Nephron (organoid): ENCODE measurements at regions not wholly inside any gene's neighbourhood (a gene's known extent, or its start where the extent isn't known, plus 50 kb on each side); places are given as distances from the start of the nearest gene placed in this dataset.
A peak's percentile ranks its signal among the peaks of the same experiment; 100 is the strongest.

ENCODE experiments used
- H3K27ac Mint-ChIP-seq, 3 experiments: 2 replicates each; pipeline ENCODE4 v1.8.0; 2020; ENCODE audit warnings: mixed read lengths in 3 of 3, mild to moderate bottlenecking in 2 of 3, moderate library complexity in 1 of 3
- H3K27me3 Mint-ChIP-seq: 2 replicates; pipeline ENCODE4 v1.8.0; 2021; ENCODE audit warnings: low read depth, mild to moderate bottlenecking, moderate library complexity, mixed read lengths
- H3K36me3 Mint-ChIP-seq: 2 replicates; pipeline ENCODE4 v1.8.0; 2020; ENCODE audit warnings: low read depth, mixed read lengths
- H3K4me1 Mint-ChIP-seq: 2 replicates; pipeline ENCODE4 v1.8.0; 2020; ENCODE audit warnings: mixed read lengths
- H3K4me3 Mint-ChIP-seq, 3 experiments: 2 replicates each; pipeline ENCODE4 v1.8.0; 2020; ENCODE audit warnings: mild to moderate bottlenecking in 3 of 3, mixed read lengths in 3 of 3, moderate library complexity in 2 of 3
- H3K9me3 Mint-ChIP-seq: 2 replicates; pipeline ENCODE4 v1.8.0; 2020; ENCODE audit warnings: mixed read lengths
- TF ChIP-seq, protein P1 (sequence below), 3 experiments: fragments of 200-600 bp; sonication (generic); IDR thresholded peaks; one replicate each; pipeline ENCODE4 v1.5.0; 2021; ENCODE audit warnings: antibody characterized with exemption in 3 of 3; ENCODE audit not compliant: unreplicated experiment in 3 of 3

DNA sequence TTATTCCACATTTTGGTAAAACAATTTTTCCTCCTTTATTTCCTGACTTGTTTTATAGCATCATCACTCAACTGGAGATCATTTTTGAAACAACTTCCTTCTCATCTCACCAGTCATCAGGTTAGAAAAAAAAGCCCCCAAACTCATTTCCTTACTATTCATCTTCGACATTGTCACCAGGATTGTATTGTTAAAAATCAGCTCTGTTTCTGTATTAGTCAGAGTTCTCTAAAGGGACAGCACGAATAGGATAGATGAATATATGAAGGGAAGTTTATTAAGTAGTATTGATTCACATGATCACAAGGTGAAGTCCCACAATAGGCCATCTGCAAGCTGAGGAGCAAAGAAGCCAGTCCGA, 392.6 kb downstream of the FUT8 start:
- Mint-ChIP-seq H3K36me3 (no peaks in the 10 kb centered on the region), H3K4me3 (no peak overlapping the region), H3K27ac (no peak overlapping the region), H3K27me3 (no peaks in the 10 kb centered on the region), H3K4me1 (peaks cover 5% of the 10 kb centered on the region), H3K9me3 (peaks cover 2% of the 10 kb centered on the region)
- TF ChIP-seq, protein P1, sequence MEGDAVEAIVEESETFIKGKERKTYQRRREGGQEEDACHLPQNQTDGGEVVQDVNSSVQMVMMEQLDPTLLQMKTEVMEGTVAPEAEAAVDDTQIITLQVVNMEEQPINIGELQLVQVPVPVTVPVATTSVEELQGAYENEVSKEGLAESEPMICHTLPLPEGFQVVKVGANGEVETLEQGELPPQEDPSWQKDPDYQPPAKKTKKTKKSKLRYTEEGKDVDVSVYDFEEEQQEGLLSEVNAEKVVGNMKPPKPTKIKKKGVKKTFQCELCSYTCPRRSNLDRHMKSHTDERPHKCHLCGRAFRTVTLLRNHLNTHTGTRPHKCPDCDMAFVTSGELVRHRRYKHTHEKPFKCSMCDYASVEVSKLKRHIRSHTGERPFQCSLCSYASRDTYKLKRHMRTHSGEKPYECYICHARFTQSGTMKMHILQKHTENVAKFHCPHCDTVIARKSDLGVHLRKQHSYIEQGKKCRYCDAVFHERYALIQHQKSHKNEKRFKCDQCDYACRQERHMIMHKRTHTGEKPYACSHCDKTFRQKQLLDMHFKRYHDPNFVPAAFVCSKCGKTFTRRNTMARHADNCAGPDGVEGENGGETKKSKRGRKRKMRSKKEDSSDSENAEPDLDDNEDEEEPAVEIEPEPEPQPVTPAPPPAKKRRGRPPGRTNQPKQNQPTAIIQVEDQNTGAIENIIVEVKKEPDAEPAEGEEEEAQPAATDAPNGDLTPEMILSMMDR (IDR thresholded peaks at IDR 0.05; ENCODE audit: unreplicated experiment in 3 of 3): no peak

DNA sequence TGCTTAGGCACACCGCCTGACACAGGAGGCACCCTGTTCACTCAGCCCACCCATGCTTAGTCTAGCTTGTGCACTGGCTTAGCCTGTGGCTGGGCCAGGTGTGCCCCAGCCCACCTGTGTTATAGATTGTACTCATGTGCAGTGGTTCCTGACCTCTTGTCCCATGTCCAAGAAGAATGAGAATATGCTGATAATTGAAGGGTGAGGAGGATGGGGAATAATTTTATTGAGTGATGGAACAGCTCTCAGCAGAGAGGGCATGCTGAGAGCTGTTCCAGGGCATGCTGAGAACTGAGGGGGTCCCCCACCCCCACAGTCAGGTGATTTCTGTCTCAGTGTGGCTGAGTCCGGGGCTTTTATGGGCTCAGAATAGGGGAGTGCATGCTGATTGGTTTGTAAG, 395.9 kb downstream of the FUT8 start:
- H3K27ac Mint-ChIP-seq: no peak overlapping the region
- peaks cover 2% of the 10 kb centered on the region for H3K9me3 Mint-ChIP-seq
- peaks cover 6% of the 10 kb centered on the region for H3K4me1 Mint-ChIP-seq
- H3K27me3 Mint-ChIP-seq: no peaks in the 10 kb centered on the region
- no peaks in the 10 kb centered on the region for H3K36me3 Mint-ChIP-seq
- TF ChIP-seq, protein P1 (IDR thresholded peaks at IDR 0.05; ENCODE audit: unreplicated experiment in 3 of 3): no peak
- H3K4me3 Mint-ChIP-seq: no peak overlapping the region

DNA sequence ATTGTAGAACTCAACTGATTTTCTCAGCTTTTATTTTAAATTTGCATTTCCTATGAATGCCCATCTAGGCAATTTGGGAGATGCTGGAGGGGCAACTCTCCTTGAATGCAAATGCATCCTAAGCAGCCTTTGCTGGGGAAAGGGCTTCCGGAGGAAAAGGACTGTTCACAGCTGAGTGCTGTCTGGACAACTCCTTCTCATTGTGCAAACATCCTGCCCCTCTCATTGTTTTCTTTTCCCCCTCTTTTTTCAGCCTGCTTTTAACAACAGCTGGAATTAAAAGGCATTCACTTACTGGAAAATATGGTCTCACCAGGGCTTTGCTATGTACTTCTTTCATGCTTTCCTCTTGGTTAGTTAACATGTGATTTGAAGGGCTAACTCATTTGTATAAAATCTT, 397.8 kb downstream of the FUT8 start:
- no peak overlapping the region for H3K4me3 Mint-ChIP-seq
- TF ChIP-seq, protein P1 (IDR thresholded peaks at IDR 0.05; ENCODE audit: unreplicated experiment in 3 of 3): no peak
- H3K9me3 Mint-ChIP-seq: peaks cover 2% of the 10 kb centered on the region
- peaks cover 6% of the 10 kb centered on the region for H3K4me1 Mint-ChIP-seq
- H3K27me3 Mint-ChIP-seq: no peaks in the 10 kb centered on the region
- peak overlapping the region in 1 of 3 experiments; percentile 9 for H3K27ac Mint-ChIP-seq
- H3K36me3 Mint-ChIP-seq: no peaks in the 10 kb centered on the region

DNA sequence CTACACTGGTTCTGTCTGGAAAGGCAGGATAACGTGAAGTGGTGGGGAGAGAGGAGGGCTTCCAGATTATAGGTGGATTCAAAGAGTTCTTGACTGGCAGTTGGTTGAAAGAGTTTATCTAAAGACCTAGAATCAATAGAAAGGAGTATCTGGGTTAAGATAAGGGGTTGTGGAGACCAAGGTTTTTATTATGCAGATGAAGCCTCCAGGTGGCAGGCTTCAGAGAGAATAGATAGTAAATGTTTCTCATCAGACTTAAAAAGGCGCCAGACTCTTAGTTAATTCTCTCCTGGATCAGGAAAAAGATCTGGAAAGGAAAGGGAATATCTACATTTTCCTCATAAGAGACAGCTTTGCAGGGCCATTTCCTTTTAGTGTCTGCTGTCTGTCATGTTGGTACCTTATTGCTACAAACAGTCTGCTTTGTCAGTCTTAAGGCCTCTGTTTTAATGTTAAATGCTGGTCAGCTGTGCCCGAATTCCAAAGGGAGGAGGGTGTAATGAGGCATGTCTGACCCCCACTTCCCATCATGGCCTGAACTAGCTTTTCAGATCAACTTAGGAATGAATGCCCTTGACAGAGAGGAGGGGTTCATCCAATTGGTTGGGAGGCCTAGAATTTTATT, 401.3 kb downstream of the FUT8 start:
- TF ChIP-seq, protein P1 (IDR thresholded peaks at IDR 0.05; ENCODE audit: unreplicated experiment in 3 of 3): peak in 1 of 3 experiments; percentile 9
- H3K27ac Mint-ChIP-seq: no peak overlapping the region
- H3K4me1 Mint-ChIP-seq: peaks cover 6% of the 10 kb centered on the region
- no peak overlapping the region for H3K4me3 Mint-ChIP-seq
- H3K27me3 Mint-ChIP-seq: no peaks in the 10 kb centered on the region
- H3K9me3 Mint-ChIP-seq: peaks cover 2% of the 10 kb centered on the region
- H3K36me3 Mint-ChIP-seq: no peaks in the 10 kb centered on the region

DNA sequence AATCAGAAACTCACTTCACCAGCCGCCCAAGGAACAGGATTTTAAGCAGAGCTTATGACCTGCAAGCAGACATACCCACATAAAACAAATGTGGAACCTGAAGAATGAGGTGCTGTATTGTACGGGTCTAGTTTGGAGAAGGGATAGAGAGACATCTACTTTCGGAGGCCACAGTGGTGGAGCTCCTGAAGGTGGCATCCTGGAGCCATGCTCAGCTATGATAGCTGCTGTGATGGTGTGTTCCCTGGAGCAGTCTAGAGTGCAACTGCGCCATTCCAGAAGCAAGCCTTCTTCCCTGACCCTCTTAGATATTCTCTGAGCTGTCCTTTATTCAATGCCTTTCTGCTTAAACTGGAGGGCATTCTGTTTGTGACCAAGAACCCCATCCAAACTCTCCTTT, 402.6 kb downstream of the FUT8 start:
- no peak overlapping the region for H3K4me3 Mint-ChIP-seq
- peaks cover 6% of the 10 kb centered on the region for H3K4me1 Mint-ChIP-seq
- no peaks in the 10 kb centered on the region for H3K27me3 Mint-ChIP-seq
- no peaks in the 10 kb centered on the region for H3K36me3 Mint-ChIP-seq
- TF ChIP-seq, protein P1 (IDR thresholded peaks at IDR 0.05; ENCODE audit: unreplicated experiment in 3 of 3): no peak
- no peak overlapping the region for H3K27ac Mint-ChIP-seq
- no peaks in the 10 kb centered on the region for H3K9me3 Mint-ChIP-seq

DNA sequence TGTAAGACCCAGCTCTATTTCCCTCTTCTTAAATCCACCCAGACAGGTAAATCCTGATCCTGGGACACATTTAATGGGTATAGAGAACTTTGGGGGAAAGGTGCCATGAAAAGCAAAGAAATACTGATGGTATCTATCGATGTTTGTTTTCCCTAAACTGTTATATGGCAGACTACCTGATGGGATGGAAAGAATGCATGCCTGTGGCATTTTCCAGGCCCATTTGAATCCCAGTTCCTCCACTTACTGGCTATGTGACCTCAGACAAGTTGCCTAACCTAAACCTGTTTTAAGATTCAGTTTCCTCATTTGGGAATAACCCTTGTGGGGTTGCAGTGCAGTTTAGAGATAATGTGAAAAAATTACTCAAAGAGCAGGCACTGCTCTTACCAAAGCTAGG, 404.5 kb downstream of the FUT8 start:
- TF ChIP-seq, protein P1 (IDR thresholded peaks at IDR 0.05; ENCODE audit: unreplicated experiment in 3 of 3): no peak
- H3K4me1 Mint-ChIP-seq: no peaks in the 10 kb centered on the region
- no peaks in the 10 kb centered on the region for H3K27me3 Mint-ChIP-seq
- no peaks in the 10 kb centered on the region for H3K9me3 Mint-ChIP-seq
- no peaks in the 10 kb centered on the region for H3K36me3 Mint-ChIP-seq
- H3K4me3 Mint-ChIP-seq: no peak overlapping the region
- H3K27ac Mint-ChIP-seq: no peak overlapping the region
